HT-29 (cell line): ENCODE measurements at regions not wholly inside any gene's neighbourhood (a gene's known extent, or its start where the extent isn't known, plus 50 kb on each side); places are given as distances from the start of the nearest gene placed in this dataset.

Source experiments
- DNase-seq: peaks from one replicate; pipeline ENCODE4 v3.0.0-alpha.2; 2015; ENCODE audit warnings: low spot score

DNA sequence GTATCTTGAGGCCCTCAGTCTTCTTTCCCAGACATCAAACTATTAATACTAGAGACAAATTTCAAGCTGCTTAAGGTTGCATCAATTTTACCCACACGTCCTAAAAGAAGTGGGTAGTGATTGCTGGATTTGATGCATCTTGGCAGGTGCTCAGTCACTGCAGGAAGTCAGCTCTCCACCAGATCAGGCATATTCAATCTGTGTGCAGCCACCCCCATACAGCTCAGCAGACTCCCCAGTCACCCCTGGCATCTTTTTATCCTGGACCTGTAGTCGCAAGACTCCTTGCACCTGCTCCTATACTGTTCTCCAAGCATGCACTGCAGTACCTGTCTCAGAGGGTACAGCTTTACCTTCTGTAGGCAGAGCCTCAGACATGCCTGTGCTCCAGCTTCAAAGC lies 343.1 kb upstream of the ISX start:
- no peak for DNase-seq

DNA sequence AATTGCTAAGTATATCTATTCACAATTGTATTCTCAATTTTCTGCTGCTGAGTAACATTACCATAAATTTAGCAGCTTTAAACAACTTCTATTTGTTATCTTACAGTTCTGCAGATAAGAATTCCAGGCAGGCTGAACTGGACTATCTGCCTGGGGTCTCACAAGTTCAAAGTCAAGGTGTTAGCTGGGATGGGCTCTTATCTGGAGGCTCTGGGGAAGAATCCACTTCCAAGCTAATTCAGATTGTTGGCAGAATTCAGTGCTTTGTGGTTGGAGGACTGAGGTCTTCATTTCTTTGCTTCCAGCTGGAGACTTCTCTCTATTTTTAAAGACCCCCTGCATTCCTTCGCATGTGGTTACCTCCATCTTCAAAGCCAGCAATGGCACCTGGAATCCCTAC lies 329.9 kb upstream of the ISX start:
- DNase-seq, result no peak

DNA sequence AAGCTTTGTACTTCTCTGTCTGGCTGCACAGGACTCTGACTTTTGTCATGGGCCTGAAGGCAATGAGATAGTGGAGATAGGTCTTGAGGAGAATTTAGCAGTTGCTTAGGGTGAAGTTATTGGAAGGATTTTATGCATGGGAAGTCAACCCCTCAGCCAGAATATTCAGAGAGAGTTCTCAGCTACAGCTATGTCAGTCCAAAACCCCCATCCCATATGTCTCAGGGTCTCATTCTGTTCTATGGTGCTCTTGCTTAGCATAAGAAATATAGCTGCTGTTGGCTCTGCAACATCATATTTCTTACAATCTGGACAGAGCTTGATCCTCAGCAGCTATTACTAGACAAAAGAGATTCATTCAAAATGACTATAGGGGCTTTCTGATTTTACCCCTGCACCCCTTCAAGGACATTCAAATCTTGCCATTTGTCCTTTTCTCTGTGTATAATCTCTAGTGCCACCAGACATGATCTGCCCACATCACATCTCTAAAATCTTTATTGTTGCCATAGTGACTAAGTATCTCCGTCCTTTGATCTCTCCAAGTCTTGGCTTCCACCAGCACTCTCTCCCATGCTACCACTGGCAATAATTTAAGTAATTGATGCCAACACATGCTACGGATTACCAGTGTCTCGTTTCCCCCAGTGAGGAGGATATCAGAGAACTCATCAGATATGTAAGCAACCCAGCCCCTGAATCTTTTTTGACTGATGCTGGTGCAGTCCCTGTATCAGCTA lies 327.1 kb upstream of the ISX start:
- no peak for DNase-seq

DNA sequence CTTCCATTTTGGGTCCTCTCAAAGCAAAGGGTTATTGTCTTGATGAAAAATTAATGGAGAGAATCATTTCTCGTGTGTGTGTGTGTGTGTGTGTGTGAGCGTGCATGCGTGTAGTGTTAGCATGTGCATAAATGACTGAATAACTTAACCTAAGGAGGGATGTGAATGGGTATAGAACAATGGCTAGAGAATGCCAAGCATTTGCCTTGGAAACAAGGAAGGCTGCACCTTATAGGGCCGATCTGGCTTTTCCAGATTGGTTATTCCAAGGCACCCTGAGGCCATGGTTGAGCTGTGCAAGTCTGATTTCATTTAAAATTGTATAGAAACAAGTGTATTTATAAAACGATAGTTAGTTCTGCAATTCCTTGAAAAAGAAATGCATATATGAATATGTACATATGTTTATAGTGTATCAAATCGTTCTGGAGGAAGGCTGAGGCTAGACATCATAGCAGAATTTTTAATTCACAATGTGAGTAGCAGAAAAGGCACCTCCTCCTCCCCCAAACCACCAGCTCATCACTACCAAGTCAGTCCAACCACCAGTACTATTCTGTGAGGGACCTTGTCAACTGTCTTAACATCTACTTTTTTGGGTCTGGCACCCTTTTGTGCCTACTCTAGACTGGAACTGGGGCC lies 322.7 kb upstream of the ISX start:
- DNase-seq, result no peak

DNA sequence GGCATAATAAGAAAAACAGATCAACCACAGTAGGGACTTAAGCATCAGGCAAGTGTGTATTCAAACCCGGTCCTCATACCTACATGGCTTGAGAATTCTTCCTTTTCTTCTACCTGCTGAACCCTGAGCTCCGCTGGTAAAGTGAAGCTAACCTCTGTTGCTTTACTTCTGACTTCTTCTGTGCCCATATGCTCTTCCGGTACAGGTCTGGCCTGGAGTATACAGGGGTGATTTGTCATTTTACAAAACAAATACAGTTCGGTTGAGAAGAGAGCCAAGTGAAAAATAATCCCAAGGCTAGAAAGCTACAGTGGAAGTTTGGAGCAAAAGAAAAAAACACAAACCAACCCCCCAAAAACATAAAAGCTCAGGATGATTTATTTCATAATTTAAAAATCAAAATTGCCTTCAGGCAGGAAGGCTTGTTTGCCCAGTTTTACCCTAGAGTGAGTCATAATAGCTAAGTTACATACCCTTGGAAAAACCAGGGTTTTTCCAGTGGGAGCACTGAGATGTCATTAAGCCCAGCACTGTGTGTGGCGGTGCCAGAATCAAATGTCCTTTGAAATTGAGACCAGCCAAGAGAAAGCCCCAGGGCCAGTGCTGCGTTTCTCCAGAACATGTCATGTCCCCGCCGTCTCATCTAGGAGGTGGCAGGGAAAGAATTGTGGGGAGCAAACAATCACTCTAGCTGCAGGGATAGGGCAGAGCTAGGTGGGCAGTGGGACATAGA lies 305.5 kb upstream of the ISX start:
- DNase-seq, result no peak

DNA sequence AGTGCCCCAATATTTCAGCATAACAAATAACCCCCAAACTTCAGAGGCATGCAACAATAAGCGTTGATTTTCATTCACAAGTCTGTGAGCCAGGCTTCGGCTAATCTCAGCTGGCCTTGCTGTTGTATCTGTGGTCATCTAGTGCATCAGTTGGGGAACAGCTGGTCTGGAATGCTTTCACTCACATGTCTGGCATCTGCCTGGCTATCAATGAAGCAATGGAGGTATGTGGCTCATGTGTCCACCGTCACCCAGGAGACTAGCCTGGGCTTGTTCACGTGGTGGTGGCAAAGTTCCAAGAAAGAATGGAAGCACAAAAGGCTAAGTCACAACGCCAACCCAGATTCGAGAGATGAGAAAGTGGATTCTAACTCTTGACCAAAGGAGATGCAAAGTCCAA lies 304.8 kb upstream of the ISX start:
- no peak for DNase-seq

DNA sequence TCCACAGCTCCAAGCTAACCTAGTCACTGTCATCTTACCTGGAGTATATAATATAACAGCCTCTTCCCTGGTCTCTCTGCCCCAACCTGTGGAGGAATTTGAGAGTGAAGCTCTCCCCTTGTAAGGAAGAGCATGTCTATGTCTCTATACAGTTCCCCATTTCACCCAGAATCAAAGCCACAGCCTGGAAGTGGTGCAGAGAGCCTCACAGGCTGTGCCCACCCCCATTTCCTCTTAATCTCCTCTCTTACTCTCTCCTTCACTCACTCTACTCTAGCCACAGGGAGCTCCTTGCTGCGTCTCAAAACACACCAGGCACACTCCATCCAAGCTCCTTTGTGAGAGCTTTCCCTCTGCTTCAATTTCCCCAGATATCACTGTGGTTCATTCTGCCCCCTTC lies 302.5 kb upstream of the ISX start:
- DNase-seq, result no peak

DNA sequence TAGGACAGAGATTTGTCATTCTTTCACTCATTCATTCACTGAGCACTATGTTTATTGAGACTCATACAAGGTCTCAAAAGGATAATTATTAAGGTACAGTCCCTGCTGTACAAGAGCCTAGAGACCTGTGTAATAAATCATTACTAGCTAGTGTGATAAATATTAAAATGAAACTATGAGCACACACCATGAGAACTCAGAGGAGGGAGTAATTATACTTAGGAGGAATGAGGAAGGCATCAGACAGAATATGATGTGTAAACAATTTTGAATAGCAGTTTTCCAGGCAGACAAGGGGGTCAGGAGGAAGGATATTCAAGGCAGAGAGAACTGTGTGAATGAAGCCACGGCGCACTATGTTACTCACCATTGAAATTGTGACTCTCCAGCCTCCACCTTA lies 300.8 kb upstream of the ISX start:
- no peak for DNase-seq

DNA sequence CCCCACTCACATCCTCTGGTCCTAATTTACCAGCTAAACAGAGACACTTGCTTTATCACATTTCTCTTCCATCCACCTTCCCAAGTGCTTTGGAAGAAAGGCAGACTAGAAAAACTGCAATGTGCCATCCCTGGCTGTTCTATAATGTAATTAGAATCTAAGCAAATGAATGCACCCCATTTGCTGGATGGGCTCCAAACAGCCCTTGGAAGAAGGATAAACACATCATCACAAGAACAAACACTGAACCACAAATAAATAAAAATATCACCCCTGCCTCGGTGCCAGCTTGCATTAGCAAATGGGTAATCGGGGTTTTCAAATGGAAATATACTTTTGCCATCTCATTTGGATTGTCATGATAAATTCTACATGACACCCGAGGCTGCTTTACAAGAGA lies 296.6 kb upstream of the ISX start:
- DNase-seq, result no peak

DNA sequence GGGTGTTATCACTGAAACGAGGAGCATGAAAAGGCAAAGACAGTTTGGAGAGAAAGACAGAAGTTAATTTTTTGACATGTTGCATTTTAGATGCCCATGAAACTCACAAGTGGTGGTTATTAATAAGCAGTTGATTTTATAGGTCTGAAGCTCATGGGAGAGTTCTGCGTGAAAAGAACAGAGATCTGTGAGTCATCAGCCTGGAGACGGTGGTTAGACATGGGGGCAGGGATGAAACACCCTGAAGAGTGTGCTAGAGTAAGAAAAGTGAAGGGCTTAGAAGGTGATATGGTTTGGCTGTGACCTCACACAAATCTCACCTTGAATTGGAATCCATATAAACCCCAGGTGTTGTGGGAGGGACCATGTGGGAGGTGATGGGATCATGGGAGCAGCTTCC lies 289.1 kb upstream of the ISX start:
- no peak for DNase-seq

DNA sequence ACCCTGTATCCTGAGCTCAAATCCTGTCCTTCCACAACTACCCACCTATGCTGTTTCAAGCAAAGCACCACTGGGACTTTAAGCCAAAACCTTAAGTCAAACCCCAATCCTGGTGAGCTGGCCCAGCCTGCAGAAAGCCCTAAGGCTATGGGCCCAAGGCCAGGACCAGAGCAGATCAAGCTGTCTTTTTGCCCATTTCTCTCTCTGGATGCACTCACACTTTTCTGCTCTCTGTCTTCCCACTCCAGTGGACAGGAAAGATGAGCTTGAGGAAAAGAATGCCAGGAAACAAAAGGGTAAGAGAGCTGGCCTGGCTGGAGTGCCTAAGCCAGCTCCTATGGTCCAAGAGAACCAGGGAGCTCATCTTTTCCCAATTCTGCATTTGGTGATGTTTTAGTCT lies 284.3 kb upstream of the ISX start:
- no peak for DNase-seq

DNA sequence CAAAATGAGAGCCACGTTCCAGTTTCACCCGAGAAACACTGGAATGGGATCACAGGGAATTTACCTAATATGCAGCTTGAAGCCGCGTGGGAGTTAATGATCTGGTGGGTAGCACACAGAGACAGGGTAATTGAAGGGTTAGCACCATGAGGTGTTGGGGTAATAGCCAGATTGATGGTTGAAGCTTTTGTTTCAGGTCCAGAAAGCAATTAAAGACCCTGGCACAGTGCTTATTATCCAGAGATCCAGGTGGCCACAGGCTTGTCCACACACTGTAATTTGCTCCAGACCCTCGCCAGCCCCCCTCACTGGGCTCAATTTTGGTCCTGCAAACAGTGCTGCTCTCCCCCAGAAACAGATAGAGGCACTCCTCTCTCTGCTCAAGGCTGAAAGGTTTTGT lies 282.5 kb upstream of the ISX start:
- DNase-seq, result no peak

DNA sequence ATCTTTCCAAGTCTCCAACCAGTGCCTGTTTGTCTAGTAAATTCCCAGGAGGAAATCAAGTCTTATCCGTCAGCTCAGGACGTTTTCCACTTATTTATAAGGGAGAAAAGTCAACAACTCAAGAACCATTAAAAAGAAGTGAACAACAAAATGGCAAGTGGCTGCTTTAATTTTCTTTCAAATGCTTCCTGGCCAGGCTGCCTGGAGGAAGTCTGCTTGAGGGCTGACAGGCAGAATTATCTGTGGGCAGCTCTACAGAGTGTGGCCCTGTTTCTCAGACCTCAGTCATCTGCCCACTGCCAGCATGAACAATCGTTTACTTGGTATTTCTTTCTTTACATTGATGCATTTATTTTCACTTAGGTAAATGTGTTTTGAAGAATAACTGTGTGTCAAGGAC lies 281.9 kb upstream of the ISX start:
- DNase-seq, result no peak

DNA sequence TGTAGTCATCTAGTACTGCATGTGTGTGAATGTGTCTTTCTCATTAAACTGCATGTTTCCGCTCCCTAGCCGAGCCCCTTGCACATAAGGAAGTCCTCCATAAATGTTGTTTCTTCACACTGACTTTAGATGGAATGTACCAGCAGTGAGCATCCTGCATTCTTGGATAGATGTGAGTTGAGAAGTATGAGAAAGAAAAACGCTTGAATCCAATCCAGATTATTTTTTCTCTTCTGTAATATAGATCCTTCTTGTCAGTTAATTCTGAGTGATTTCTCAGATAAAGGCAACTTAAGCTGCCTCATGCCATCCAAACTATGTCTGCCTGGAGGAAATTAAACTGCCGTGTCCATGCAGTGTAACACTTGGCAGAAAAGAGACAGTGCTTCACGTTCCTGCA lies 268.1 kb upstream of the ISX start:
- DNase-seq, result no peak

DNA sequence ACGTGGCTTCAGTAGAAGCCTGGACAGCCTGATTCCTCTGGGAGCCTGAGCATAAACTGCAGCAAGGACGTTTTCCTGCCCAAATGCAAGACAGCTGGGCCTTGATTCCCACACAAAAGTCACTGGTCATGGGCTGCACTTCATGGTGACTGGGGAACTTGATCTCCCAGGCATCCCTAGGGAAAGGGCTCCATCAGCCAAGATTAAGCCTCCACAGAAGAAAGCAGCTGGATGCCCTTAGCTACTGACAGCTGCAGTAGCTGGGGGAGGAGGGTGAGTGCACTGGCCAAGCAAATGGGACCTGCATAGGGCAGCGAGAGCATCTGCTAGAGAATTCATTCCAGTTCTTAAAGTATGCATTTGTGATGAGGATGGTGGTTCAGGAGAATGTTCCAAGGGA lies 267.4 kb upstream of the ISX start:
- DNase-seq, result no peak

DNA sequence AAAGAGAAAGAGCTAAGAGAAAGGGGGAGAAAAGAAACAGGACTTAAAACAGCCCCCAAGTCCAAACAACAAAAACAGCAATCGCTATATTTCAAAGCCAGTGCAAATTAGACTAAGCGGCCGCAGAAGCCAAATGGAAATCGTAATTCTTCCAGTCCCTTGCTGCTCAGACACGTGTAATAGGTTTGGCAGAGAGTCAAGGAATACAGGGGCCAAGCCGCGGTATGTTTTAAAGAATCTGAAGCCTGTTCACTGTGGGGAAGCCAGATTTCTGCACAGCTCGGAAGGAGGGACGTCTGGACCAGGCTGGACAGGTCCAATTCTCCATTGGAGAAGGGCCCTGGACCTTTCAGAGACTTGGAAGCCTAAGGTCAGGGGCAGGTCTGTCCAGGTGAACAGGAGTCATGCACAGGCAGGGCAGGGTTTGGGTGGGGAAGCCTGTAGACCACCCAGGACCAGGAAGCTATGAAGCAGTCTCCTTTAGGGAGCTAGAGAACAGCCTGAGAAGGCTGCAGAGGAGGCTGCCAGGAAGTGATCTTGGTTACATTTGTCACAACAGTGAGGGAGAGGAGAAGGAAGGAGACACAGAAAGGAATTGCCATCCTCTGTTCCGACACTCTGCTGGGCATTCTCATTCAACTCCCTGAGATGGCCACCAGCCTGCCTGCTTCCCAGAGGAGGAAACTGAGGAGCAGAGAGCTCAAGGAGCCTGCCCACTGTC lies 265.5 kb upstream of the ISX start:
- no peak for DNase-seq

DNA sequence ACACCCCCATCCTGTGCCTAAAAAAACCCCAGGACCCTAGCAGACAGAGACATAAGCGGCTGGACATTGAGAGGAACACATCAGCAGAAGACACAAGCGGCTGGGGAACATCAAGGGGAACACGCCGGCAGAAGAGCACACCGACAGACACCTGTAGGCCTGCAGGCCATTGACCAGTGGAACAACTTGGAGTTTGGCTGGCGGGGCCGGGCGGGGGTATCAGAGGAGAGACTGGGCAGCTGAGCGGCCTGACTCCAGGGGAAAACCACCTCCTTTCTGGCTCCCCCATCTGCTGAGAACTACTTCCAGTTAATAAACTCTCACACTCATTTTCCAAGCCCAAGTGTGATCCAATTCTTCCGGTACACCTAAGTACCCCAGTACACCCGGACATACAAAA lies 264.7 kb upstream of the ISX start:
- no peak for DNase-seq

DNA sequence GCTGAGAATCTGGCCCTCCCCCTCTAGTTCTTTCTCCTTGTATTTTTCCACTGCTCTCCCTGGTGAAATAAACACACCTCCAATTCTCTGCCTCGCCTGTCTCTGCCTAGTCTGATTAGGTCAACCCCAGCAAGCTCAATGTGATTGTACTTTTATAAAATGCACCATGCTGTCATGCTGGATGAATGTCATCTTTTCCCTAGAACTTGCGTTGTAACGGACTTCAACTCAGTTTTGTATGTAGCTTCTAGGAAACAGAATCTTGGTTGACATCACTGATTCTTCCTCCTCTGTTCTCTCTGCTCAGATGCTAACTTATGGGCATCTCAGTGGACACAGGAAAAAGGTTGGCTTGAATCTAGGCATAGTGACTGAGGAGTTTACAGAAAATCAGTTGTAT lies 261.9 kb upstream of the ISX start:
- DNase-seq, result no peak

DNA sequence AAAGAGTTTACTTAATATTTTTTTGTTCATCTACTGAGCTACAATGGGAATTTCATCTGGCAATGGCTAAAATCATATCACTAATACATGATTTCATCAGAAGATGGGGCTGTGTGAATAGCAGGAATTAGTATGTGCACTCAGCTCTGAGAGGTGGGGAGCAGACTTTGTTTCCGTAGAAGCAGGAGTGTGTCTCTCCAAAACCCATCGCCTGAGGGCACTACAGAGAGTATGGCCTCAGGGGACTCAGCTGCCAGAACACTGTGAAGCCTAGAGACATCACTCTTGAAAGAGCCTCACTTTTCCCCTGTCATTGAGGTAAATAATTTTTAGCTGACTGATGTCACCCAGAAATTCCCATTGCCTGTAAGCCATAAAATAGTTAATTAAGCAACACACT lies 261.4 kb upstream of the ISX start:
- DNase-seq, result peak; percentile 10

DNA sequence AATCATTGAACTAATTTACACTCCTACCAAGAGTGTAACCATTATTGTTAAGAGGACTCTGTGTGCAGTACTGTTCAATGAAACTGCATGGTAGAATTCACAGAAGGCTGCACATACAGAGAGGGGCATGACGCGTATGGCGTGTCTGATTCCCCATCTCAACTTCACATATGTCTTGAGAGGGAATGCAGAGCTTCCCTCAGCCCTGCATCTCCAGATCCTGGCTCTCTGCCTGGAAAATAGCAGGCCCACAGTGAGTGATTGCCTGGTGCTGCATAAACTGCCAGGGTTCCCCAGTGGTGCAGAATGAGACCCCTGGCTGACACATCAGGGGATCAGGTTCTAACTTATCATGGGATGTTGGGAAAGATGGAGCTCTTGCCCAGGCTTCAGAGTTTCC lies 260.2 kb upstream of the ISX start:
- no peak for DNase-seq

DNA sequence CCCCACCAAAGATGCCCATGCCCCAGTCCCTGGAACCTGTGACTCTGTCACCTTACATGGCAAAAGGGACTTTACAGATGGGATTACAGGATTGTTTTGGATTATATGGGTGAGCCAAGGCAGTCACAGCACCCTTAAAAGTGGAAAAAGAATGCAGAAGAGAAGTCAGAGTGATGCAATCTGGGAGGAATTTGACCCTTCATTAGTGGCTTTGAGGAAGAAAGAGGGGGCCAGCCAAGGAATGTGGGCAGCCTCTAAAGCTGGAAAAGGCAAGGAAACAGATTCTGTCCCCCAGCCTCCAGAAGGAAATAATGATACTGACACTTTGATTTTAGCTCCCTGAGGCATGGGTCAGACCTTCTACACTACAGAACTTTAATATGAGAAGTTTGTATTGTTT lies 257.3 kb upstream of the ISX start:
- no peak for DNase-seq

DNA sequence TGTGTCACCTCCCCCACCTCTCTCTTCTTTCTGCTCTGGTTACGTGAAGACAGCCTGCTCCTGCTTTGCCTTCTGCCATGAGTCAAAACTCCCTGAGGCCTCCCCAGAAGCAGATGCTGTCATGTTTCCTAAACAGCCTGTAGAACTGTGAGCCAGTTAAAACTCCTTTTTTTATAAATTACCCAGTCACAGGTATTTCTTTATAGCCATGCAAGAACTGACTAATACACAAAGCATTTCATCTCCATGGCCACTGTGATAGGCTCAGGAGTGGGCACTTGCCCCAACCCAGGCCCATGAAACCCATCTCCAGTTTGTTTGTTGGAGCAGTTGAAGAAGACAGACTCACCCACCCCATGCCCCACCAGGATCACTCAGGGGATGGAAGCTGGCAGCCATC lies 253.3 kb upstream of the ISX start:
- no peak for DNase-seq
